Stomach (tissue), 8 donors: ENCODE measurements at regions not wholly inside any gene's neighbourhood (a gene's known extent, or its start where the extent isn't known, plus 50 kb on each side); places are given as distances from the start of the nearest gene placed in this dataset.

Experiments used
- DNase-seq, 2 donors: peaks; one replicate each; pipeline versions ENCODE4 v3.0.0 to v3.0.0-alpha.2; 2013 to 2019
- H3K27ac ChIP-seq, 5 donors: fragments of 200-600 bp in 4 of 5; sonication (generic) in 4 of 5; one replicate each; pipeline ENCODE4 v1.5.1; 2013 to 2019; ENCODE audit warnings: mild to moderate bottlenecking in 1 of 5, moderate library complexity in 1 of 5
- H3K27me3 ChIP-seq, 3 donors: fragments of 200-600 bp; sonication (generic); one replicate each; pipeline ENCODE4 v1.5.1; 2017 to 2019; ENCODE audit warnings: mixed run types in 1 of 3
- H3K36me3 ChIP-seq, 4 donors: fragments of 200-600 bp; sonication (generic); 1 replicate in 3 of 4; 2 replicates in 1 of 4; pipeline ENCODE4 v1.5.1; 2016 to 2019
- H3K4me1 ChIP-seq, 4 donors: fragments of 200-600 bp; sonication (generic); one replicate each; pipeline ENCODE4 v1.5.1; 2016 to 2019
- H3K4me3 ChIP-seq, 4 donors: fragments of 200-600 bp; sonication (generic) in 3 of 4; one replicate each; pipeline ENCODE4 v1.5.1; 2016 to 2019; ENCODE audit warnings: mild to moderate bottlenecking in 1 of 4
- H3K9me3 ChIP-seq, 4 donors: fragments of 200-600 bp; sonication (generic); one replicate each; pipeline ENCODE4 v1.5.1; 2016 to 2019
- EP300 ChIP-seq: sonication (generic); formaldehyde crosslinking; IDR thresholded peaks from one replicate; pipeline ENCODE4 v1.6.1; 2017; ENCODE audit warnings: antibody characterized with exemption
- POLR2A ChIP-seq, 4 donors: fragments of 450-650 bp; IDR thresholded peaks; one replicate each; pipeline ENCODE4 v1.6.1; 2016; ENCODE audit warnings: antibody characterized with exemption in 4 of 4, control low read depth in 2 of 4, mild to moderate bottlenecking in 1 of 4, moderate library complexity in 1 of 4
- POLR2AphosphoS5 ChIP-seq, 3 donors: sonication (generic); formaldehyde crosslinking; IDR thresholded peaks; one replicate each; pipeline ENCODE4 v1.6.1; 2016; ENCODE audit warnings: antibody characterized with exemption in 3 of 3
- WGBS, 5 donors: extraction: QIAGEN DNeasy Blood & Tissue Kit in 3 of 5; methylation state at CpG; one replicate each; pipeline versions ENCODE4 v1.1.5 to v1.1.7; 2013 to 2018; 5-methylcytosine and 5-hydroxymethylcytosine counted together
- intact Hi-C: fragments of 100-400 bp; cut with DNase I; formaldehyde crosslinking; loops from one replicate; pipeline ENCODE4 v1.15.1; 2023; ENCODE audit warnings: low total_unique reads
- TF ChIP-seq, protein P1 (sequence below), 7 experiments: fragments of 450-650 bp in 4 of 7; fragments of 200-600 bp in 3 of 7; sonication (generic) in 3 of 7; IDR thresholded peaks; one replicate each; pipeline ENCODE4 v1.5.1; 2016 to 2019; ENCODE audit warnings: antibody characterized with exemption in 7 of 7, control low read depth in 2 of 7, mild to moderate bottlenecking in 1 of 7
- donor health status: healthy with polysubstance abuse.
- donor health status: Bipolar disorder and iron deficiency.
- donor health status: healthy.

DNA sequence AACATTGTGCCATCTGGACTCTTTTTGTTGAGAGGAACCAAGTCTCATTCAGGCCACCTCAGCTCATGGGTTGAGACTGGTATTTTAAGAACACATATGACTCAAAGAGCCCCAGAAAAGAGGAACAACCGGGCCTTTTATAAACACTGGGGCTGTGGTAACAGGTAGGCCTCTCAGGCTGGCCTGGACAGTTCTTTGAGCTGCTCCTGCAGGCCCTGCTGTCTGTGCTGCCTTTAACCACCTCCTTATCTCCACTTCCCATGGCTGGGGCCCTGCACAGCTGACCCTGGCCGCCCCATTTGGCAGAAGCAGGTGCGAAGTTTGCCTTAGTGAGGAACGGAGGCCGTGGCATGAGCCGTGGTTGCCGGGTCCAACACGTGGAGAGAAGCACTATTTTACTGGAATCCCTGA lies 163.3 kb downstream of the RHOU start:
- WGBS, 5 donors = 25 to 52% (median 44%) methylated on average over 8 of the region's 8 CpGs

DNA sequence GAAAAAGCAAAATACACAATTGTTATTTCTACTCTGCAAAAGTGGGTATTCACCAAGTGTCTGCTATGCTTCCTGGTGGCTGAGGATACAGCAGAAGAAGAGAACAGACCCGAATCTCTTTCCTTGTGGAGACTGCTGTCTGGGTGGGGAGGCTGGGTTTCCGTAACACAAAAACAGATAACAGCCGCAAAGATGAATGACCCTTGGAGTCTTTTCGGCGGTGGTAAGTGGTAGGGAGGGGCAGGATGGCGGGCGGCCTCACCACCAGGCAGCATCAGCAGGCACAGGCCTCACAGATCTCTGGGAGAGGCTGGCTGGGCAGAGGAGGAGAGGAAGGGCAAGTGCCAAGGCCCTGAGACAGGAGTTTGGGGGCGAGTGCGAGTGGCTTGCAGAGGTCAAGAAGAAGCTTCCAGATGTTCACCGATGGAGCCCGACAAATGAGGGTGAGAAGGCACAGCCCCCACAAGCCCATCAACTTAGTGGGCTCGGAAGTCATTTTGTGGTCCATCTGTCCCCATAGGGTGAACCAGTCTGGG lies 164.2 kb downstream of the RHOU start:
- peaks cover 12 to 49% (median 30%) of the 10 kb centered on the region in 4 donors for H3K4me1 ChIP-seq
- no peak overlapping the region for H3K4me3 ChIP-seq
- DNase-seq = no peak
- no peaks in the 10 kb centered on the region for H3K36me3 ChIP-seq
- no peak for TF ChIP-seq POLR2AphosphoS5 (IDR thresholded peaks at IDR 0.05)
- TF ChIP-seq, protein P1, sequence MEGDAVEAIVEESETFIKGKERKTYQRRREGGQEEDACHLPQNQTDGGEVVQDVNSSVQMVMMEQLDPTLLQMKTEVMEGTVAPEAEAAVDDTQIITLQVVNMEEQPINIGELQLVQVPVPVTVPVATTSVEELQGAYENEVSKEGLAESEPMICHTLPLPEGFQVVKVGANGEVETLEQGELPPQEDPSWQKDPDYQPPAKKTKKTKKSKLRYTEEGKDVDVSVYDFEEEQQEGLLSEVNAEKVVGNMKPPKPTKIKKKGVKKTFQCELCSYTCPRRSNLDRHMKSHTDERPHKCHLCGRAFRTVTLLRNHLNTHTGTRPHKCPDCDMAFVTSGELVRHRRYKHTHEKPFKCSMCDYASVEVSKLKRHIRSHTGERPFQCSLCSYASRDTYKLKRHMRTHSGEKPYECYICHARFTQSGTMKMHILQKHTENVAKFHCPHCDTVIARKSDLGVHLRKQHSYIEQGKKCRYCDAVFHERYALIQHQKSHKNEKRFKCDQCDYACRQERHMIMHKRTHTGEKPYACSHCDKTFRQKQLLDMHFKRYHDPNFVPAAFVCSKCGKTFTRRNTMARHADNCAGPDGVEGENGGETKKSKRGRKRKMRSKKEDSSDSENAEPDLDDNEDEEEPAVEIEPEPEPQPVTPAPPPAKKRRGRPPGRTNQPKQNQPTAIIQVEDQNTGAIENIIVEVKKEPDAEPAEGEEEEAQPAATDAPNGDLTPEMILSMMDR (IDR thresholded peaks at IDR 0.05) = no peak
- TF ChIP-seq EP300 = no peak
- no peak for TF ChIP-seq POLR2A (IDR thresholded peaks at IDR 0.05)
- 87 to 91% (median 90%) methylated on average over 12 of the region's 12 CpGs for WGBS, 5 donors
- H3K27me3 ChIP-seq = no peaks in the 10 kb centered on the region
- intact Hi-C loops = no loop called here
- H3K27ac ChIP-seq = peak overlapping the region in 2 of 5 donors; percentile 68 to 81
- no peaks in the 10 kb centered on the region for H3K9me3 ChIP-seq

More for the DNA sequence above, 163.3 kb downstream of the RHOU start:
- Histone ChIP-seq H3K36me3 (no peaks in the 10 kb centered on the region), H3K4me1 (peaks cover 9 to 42% (median 25%) of the 10 kb centered on the region in 4 donors), H3K27me3 (no peaks in the 10 kb centered on the region), H3K9me3 (no peaks in the 10 kb centered on the region), H3K27ac (no peak overlapping the region), H3K4me3 (no peak overlapping the region)
- intact Hi-C loops = no loop called here
- peak; percentile 41 to 44 for DNase-seq
- TF ChIP-seq EP300 (no peak), POLR2A (IDR thresholded peaks at IDR 0.05) (no peak), POLR2AphosphoS5 (IDR thresholded peaks at IDR 0.05) (no peak)
- TF ChIP-seq, protein P1 (IDR thresholded peaks at IDR 0.05) = no peak

DNA sequence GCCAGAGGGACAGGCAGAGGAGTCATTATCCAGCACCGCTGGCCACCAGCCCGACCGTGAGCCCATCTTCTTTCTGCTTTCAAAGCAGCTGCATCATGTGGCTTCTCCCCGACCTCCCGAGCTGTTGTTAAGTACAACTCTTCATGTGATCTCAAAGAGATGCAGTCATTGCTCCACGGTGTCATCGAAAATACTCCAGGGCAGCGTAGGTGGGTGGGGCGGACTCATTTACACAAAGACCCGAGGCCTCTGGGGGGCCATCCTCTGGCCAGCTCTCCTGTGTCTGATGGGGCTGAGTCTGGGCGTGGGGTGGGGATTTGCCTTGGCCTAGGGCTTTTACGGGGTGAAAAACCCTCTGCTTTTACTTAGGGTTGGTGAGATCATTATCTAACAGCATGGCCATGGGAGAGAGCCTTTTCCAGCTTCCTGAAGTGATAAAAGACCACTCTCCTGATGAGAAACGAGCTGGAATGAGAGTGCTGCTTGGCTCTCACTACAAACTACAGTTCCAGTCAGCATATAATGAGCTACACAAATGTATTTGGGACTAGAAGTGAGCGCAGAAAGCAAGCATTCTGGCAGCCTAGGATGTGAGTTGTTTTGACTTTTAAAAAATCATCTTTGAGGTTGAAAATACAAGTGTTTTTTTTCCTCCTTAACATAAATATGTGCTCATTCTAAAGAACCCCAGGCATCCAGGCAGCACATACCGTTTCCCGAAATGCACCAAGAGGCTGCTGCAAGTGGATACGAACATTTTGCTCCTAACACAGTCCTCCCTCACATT lies 165.0 kb downstream of the RHOU start:
- no peaks in the 10 kb centered on the region for H3K27me3 ChIP-seq
- H3K36me3 ChIP-seq = no peaks in the 10 kb centered on the region
- peak in 1 of 2 donors; percentile 82 for DNase-seq
- peak overlapping the region in 4 of 5 donors; percentile 46 to 81 (median 68) for H3K27ac ChIP-seq
- TF ChIP-seq, protein P1 (IDR thresholded peaks at IDR 0.05) = no peak
- TF ChIP-seq POLR2AphosphoS5 (IDR thresholded peaks at IDR 0.05) = peak in 1 of 3 donors; percentile 7
- H3K4me1 ChIP-seq = peaks cover 12 to 49% (median 30%) of the 10 kb centered on the region in 4 donors
- no peak overlapping the region for H3K4me3 ChIP-seq
- no peaks in the 10 kb centered on the region for H3K9me3 ChIP-seq
- 65 to 80% (median 75%) methylated on average over 17 of the region's 17 CpGs for WGBS, 5 donors
- intact Hi-C loops = no loop called here

DNA sequence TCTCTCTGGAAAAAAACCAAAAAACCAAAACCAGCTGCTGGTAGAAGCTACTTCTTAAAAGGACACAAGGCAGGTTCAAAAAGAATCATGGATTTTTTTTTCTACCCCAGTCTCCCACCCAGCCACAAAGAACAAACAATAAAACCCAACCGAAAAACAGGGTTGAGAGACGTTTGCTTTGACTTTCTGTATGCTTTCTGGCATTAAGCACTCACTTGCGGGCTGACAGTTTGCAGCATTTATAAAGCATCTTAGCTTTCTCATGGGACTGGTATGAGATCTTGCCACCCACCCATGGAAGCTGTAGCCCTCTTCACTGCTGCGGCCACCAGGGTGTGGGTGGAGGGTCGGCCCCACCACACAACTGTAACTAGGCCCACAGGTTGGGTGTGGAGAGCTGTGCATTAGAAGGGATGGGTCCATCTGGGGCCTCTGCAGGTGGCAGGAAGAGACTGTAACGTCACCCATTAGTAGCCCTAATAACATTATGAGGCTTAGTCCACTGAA lies 165.7 kb downstream of the RHOU start:
- DNase-seq = no peak
- WGBS, 5 donors = 74 to 81% (median 75%) methylated on average over 6 of the region's 6 CpGs
- Histone ChIP-seq H3K9me3 (no peaks in the 10 kb centered on the region), H3K36me3 (no peaks in the 10 kb centered on the region), H3K4me3 (no peak overlapping the region), H3K27me3 (no peaks in the 10 kb centered on the region), H3K27ac (peak overlapping the region in 3 of 5 donors; percentile 68 to 81 (median 69)), H3K4me1 (peaks cover 12 to 49% (median 30%) of the 10 kb centered on the region in 4 donors)
- no peak for TF ChIP-seq EP300
- TF ChIP-seq, protein P1 (IDR thresholded peaks at IDR 0.05) = no peak
- no peak for TF ChIP-seq POLR2A (IDR thresholded peaks at IDR 0.05)
- no peak for TF ChIP-seq POLR2AphosphoS5 (IDR thresholded peaks at IDR 0.05)
- intact Hi-C loops = no loop called here
